HG03060 (cell line): ENCODE measurements at regions not wholly inside any gene's neighbourhood (a gene's known extent, or its start where the extent isn't known, plus 50 kb on each side); places are given as distances from the start of the nearest gene placed in this dataset.

Source experiments
- ATAC-seq: cut with Tn5 transposase; IDR thresholded peaks from one replicate; pipeline ENCODE4 v1.9.1; 2021; ENCODE audit warnings: low read depth, moderate number of reproducible peaks; ENCODE audit not compliant: unreplicated experiment

GRCh38 chr3:23017801-23018200, 185.3 kb upstream of the UBE2E2 start:
- ATAC-seq = no peak

DNA sequence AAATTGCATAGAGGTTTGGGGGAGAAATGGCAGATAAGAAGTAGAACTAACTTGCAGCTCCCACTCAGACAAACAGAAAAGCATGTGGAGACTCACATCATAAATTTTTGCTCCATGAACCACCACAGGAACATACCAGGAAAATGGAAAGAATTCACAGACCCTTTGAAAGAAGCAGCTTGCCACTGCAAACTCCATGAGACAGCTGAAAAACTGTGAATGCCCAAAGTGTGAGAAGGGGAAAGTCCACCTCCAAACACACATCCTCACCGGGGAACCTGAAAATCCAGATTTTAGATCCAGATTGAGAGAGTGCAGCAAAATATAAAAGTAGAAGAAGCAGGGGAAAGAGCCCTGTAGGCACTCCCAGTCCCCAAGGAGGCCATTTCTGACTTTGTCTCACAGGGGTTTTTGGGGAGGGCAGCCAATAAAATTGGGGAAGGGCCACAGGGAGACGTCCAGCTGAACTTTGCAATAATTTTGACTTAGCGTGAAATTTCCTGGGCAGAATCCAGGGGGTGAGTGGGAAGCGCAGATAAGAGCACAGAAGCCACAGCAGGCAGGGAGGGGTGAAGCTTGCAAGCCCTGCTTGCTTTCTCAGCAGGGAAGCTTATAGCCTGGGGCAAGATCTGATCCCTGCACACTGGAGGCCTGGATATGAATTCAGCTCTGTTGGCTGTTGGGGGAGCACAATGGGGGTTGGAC, 183.4 kb upstream of the UBE2E2 start:
- ATAC-seq = no peak

DNA sequence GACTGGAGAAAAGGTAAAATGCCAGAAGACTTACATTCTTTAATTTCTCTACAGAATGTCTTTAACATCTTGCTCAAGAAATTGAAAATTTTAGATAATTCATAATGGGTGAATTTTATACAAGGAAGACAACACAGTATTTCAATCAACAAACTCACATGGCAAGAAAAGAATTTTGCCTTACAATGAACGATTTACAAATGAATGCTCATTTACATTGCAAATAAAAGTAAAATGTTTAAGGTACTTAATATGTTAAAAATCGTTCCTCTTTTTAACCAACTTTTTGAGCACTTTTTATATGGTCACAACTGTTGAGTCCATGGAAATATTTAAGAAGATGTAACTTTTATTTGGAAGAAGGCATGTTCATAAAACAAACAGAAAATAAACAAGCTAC, 174.8 kb upstream of the UBE2E2 start:
- no peak for ATAC-seq

DNA sequence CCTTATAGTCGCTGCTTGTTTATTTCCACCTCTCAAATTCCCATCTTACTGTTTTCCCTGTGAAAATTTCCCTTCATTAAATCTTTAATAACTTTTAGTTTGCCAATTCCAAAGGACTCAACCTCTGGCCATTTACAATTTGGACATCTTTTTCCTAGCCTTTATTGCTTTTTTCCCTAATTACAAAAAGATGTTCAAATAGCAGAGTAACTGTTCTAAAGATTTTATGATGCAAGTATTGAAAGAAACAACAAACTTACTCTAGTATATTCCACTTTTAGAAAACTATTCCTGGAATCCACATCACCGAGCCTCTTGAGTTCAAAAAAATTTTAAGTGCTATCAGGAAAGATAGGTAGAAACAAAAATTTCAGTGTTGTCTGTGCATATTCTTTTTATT, 174.1 kb upstream of the UBE2E2 start:
- ATAC-seq = no peak

DNA sequence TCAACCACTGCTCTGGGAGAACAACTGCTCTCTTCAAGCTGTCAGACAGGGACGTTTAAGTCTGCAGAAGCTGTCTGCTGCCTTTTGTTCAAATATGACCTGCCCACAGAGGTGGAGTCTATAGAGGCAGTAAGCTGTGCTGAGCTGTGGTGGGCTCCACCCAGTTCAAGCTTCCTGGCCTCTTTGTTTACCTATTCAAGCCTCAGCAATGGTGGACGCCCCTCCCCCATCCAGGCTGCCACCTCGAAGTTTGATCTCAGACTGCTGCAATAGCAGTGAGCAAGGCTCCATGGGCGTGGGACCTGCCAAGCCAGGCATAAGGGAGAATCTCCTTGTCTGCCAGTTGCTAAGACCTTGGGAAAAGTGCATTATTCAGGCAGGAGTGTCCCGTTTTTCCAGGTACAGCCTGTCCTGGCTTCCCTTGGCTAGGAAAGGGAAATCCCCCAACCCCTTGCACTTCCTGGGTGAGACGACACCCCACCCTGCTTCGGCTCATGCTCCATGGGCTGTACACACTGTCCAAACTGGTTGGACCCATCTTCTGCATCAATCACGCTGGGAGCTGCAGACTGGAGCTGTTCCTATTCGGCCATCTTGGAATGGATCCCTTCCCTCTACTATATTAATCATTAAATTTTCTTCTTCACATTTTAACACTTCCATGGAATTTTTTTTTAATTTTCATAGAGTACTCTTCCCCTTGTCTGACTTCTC, 167.0 kb upstream of the UBE2E2 start:
- no peak for ATAC-seq

DNA sequence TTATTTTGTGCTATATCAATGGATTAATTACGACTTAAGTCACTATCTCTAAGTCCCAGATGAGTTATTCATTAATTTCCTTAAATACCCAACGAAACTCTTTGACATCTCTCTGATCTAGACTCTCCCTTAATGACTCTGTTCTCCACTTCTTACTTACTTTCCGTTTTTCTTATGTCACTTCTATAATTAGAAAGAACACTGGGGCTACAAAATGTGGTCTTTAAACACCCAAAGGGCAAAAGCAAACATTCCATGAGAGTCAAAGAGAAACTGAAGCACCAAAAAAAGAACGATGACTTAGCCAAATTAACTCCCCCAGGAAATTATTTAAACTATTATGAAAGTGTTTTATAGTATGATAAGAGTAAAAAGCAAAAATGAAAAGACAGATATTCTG, 166.4 kb upstream of the UBE2E2 start:
- ATAC-seq = peak; percentile 73

- no peak for ATAC-seq
These were observed 164.7 kb upstream of the UBE2E2 start for GRCh38 chr3:23038471-23038870.

- no peak for ATAC-seq
These were observed 161.0 kb upstream of the UBE2E2 start for GRCh38 chr3:23041918-23042696.

GRCh38 chr3:23044463-23044862, 158.7 kb upstream of the UBE2E2 start:
- no peak for ATAC-seq

- no peak for ATAC-seq
These were observed 156.6 kb upstream of the UBE2E2 start for GRCh38 chr3:23046536-23046935.

- no peak for ATAC-seq
These were observed 151.6 kb upstream of the UBE2E2 start for GRCh38 chr3:23051240-23052140.

DNA sequence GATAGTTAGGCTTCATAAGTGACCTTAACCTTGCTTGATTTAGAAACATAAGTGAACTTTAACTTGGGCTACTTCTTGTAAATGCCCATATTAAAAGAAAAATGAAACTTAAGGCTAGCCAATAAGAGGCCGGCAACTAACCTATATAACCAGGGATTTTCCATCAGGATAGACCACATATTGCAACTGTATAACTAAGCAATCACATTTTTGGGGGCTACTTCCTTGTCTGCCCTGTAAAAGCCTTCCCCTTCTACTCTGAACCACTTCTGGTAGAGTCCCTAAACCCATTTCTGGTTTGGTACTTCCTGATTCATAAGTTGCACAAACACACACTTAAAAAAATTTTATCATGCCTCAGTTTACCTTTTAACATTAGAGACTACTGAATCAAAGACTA, 150.9 kb upstream of the UBE2E2 start:
- ATAC-seq = no peak

DNA sequence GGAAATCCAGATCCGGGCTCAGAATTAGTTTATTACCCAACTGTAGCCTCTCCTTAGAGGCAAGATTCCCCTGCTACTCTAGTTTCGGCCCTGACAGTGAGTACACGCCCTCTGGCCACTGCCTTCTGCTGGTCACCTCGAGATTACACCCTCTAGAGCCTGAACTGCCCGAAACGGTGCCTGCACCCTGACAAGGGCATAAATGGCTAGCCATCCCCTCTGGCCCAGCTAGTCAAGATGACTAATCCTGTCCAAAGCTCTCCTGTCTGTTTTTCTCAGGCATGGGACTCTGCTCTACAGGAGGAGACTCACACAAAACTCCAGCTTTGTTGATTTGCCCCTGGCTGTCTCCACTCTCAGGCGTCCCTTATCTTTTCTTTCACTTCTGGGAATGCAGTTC, 150.5 kb upstream of the UBE2E2 start:
- ATAC-seq = no peak

DNA sequence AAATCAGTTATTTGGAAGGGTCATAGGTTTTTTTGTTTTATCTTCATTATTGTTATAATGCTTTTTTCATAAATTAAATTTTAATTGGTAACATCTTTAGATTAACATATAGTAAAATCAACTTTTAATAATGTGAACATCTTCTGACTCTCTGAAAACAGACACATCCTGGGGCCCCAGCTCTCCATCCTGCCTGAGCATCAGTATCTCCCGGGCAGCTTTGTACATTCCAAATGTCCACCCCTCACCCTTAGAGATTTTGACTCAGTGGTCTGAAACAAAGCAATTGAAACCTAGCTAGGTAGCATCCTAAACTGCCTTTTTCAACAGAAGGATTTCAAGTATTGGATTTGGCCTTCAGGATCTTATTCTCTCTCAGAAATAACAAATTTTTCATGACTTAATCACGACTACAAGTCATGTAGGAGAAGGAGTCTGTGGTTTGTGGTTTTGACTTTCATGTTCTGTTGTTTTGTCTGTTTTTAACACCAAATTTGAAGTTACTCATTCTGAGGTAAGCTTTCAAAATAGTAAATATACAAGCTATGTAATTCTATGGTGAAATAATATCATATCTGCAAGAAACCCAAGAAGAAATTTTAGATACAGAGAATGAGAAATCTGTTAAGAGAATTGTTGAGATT, 147.3 kb upstream of the UBE2E2 start:
- ATAC-seq = no peak

DNA sequence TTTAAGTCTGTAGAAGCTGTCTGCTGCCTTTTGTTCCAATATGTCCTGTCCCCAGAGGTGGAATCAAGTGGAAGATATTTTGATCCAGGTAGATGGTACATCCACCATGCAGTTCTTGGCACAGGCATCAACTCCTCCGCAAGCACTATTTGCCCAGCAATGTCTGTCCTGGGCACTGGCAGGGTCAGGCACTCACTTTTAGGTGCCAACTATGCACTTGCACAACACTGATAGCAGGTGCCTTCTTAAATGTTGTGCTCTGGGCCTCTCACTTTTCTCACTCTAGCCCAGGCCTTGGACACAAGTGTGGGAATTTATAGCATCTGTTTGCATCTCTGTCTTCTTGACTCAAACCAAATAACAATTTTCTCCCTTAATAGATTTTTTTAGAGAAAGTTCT, 140.5 kb upstream of the UBE2E2 start:
- ATAC-seq = no peak

DNA sequence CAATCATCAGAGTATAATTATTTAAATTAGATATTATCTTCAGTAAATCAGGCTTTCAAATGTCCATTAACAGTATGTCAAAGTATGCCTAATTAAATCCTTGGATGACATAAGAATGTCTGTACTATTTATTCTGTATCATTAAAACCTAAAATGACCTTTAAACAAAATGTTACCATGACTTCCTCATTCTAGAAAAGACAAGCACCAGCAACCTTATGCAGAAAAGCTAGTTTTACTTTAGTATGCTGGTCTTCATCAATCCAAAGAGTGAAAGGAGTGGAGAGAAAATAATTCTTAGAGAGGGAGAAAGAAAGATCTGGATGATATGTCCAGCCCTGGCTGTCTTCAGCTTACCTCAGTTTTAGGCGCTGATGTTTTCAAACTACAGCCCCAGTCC, 140.1 kb upstream of the UBE2E2 start:
- no peak for ATAC-seq

- ATAC-seq = no peak
These were observed 136.0 kb upstream of the UBE2E2 start for GRCh38 chr3:23067116-23067515.

DNA sequence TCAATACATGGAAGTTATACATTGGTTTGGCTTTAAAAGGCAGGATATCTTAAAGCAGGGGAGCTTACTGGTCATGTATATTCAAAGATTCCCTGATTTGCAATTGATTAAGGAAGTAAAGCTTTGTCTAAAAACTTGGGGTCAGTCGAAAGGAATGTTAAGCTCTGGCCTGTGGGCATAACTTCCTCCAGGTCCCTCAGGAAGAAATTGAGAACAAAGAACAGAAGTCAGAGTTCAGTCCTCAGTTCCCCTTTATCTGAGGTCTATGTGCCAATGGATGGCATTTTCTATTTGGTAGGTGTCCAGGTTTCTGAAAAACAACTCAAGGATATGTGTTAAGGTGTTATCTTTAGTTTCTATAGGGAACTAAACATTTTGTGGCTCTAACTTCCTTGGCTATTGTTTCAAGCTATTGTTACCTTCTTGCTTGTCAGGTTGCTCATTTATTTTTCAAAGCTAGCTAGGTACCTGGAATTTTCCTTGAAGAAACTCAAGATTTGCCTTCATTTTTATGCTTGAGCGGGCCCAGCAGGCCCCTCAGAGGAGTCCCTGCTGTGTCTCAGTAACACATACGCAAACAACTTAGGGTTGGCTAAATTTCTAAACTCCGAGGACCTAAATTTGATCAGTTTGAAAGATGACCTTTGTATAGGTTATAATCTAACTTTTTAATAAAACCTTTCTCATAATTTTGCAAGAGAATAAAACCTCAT, 135.0 kb upstream of the UBE2E2 start:
- ATAC-seq = no peak

- no peak for ATAC-seq
These were observed 131.8 kb upstream of the UBE2E2 start for GRCh38 chr3:23071296-23071695.
